Pancreas (tissue), 10 donors: ENCODE measurements at regions not wholly inside any gene's neighbourhood (a gene's known extent, or its start where the extent isn't known, plus 50 kb on each side); places are given as distances from the start of the nearest gene placed in this dataset.

Source experiments
- ATAC-seq, 4 donors: fragments of 200-7000 bp; cut with Tn5 transposase; one replicate each; pipeline versions ENCODE4 v1.8.0 to v1.9.1; 2020; ENCODE audit warnings: mild to moderate bottlenecking in 4 of 4, moderate library complexity in 4 of 4
- DNase-seq, 6 donors: peaks; one replicate each; pipeline ENCODE4 v3.0.0-alpha.2; 2020
- FAIRE-seq: peaks from 2 replicates; lab custom pipeline; 2012; peaks lifted over from hg19 to GRCh38; lab: Jason Lieb, UNC
- H3K27ac ChIP-seq, 4 donors: fragments of 200-600 bp; sonication (generic); 1 replicate in 3 of 4; 2 replicates in 1 of 4; pipeline versions ENCODE4 v1.5.0 to v1.8.0; 2020
- H3K27me3 ChIP-seq, 4 donors: fragments of 200-600 bp; one replicate each; pipeline ENCODE4 v1.8.0; 2021
- H3K36me3 ChIP-seq, 3 donors: fragments of 200-600 bp; sonication (generic) in 1 of 3; one replicate each; pipeline versions ENCODE4 v1.5.0 to v1.8.0; 2020 to 2021
- H3K4me1 ChIP-seq, 3 donors: fragments of 200-600 bp; one replicate each; pipeline ENCODE4 v1.8.0; 2021
- H3K4me3 ChIP-seq, 4 donors: fragments of 200-600 bp; sonication (generic) in 2 of 4; one replicate each; pipeline versions ENCODE4 v1.5.0 to v1.8.0; 2020 to 2021
- H3K9me3 ChIP-seq, 4 donors: fragments of 200-600 bp; one replicate each; pipeline ENCODE4 v1.8.0; 2021
- WGBS, 2 donors: extraction: QIAGEN DNeasy Blood & Tissue Kit; methylation state at CpG; one replicate each; pipeline ENCODE4 v1.1.7; 2013; 5-methylcytosine and 5-hydroxymethylcytosine counted together
- intact Hi-C, 3 donors: fragments of 100-400 bp; cut with DNase I; formaldehyde crosslinking; loops; one replicate each; pipeline versions ENCODE4 v1.11.1 to v1.14.2; 2022
- TF ChIP-seq, protein P1 (sequence below), 4 donors: fragments of 200-600 bp; sonication (generic) in 3 of 4; IDR thresholded peaks; one replicate each; pipeline versions ENCODE4 v1.5.0 to v1.8.0; 2021; ENCODE audit warnings: antibody characterized with exemption in 4 of 4
- donor health status: healthy with polysubstance abuse.
- donor health status: DM: no; HTN: no; CAD: no; lungs with moderate emphysema.
- donor health status: DM: no; HTN: no; CAD: no.
- donor health status: control.
- donor health status: control.
- donor health status: Bipolar disorder and iron deficiency.
- donor health status: DM: yes; HTN: yes; CAD: no.
- donor health status: DM: no; HTN: no; CAD: no.
- donor health status: DM: no; HTN: no; CAD: no.
- donor health status: DM: yes; HTN: yes; CAD: no.

DNA sequence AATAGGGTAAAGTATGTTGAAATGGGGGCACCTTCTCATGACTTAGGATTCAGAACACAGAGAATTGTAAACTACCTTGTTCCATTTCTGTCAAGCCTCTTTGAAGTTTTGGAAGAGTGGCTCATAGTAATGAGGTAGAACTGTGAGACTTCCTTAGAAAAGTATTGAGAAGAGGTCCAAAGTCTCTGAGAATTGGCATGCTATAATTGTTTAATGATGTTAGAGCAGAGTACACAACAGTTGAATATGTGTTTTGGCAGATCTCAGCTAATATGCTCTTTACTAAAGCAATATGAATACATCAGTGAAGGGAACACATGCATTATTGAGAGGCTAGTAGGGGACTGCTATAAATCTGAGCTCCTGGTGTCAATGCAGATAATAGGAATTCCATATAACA lies 579.4 kb upstream of the RIOK2 start:
- H3K36me3 ChIP-seq: no peaks in the 10 kb centered on the region
- intact Hi-C loops: no loop called here
- ATAC-seq: no peak
- no peak overlapping the region for H3K4me3 ChIP-seq
- H3K27ac ChIP-seq: no peak overlapping the region
- FAIRE-seq: no peak
- no peak for DNase-seq
- no peaks in the 10 kb centered on the region for H3K4me1 ChIP-seq
- no peaks in the 10 kb centered on the region for H3K9me3 ChIP-seq
- TF ChIP-seq, protein P1, sequence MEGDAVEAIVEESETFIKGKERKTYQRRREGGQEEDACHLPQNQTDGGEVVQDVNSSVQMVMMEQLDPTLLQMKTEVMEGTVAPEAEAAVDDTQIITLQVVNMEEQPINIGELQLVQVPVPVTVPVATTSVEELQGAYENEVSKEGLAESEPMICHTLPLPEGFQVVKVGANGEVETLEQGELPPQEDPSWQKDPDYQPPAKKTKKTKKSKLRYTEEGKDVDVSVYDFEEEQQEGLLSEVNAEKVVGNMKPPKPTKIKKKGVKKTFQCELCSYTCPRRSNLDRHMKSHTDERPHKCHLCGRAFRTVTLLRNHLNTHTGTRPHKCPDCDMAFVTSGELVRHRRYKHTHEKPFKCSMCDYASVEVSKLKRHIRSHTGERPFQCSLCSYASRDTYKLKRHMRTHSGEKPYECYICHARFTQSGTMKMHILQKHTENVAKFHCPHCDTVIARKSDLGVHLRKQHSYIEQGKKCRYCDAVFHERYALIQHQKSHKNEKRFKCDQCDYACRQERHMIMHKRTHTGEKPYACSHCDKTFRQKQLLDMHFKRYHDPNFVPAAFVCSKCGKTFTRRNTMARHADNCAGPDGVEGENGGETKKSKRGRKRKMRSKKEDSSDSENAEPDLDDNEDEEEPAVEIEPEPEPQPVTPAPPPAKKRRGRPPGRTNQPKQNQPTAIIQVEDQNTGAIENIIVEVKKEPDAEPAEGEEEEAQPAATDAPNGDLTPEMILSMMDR (IDR thresholded peaks at IDR 0.05): no peak
- H3K27me3 ChIP-seq: no peaks in the 10 kb centered on the region

- no peak for ATAC-seq
- Histone ChIP-seq H3K4me3 (no peak overlapping the region), H3K27ac (no peak overlapping the region), H3K36me3 (no peaks in the 10 kb centered on the region), H3K4me1 (no peaks in the 10 kb centered on the region), H3K9me3 (no peaks in the 10 kb centered on the region), H3K27me3 (no peaks in the 10 kb centered on the region)
- DNase-seq: no peak
- 84 to 91% methylated on average over 3 of the region's 3 CpGs for WGBS, 2 donors
- intact Hi-C loops: no loop called here
- FAIRE-seq: no peak
- TF ChIP-seq, protein P1 (IDR thresholded peaks at IDR 0.05): no peak
Measured at GRCh38 chr5:97764700-97765099, 581.7 kb upstream of the RIOK2 start.

- ATAC-seq (no peak), FAIRE-seq (no peak), DNase-seq (no peak)
- TF ChIP-seq, protein P1 (IDR thresholded peaks at IDR 0.05): no peak
- no peak overlapping the region for H3K4me3 ChIP-seq
- H3K9me3 ChIP-seq: no peaks in the 10 kb centered on the region
- H3K4me1 ChIP-seq: no peaks in the 10 kb centered on the region
- 90 to 91% methylated on average over 2 of the region's 2 CpGs for WGBS, 2 donors
- no peaks in the 10 kb centered on the region for H3K27me3 ChIP-seq
- no peaks in the 10 kb centered on the region for H3K36me3 ChIP-seq
- H3K27ac ChIP-seq: no peak overlapping the region
- intact Hi-C loops: no loop called here
Measured at GRCh38 chr5:97778451-97778850, 595.4 kb upstream of the RIOK2 start.

GRCh38 chr5:97788369-97788768 lies 605.3 kb upstream of the RIOK2 start:
- ATAC-seq (no peak), DNase-seq (no peak), FAIRE-seq (no peak)
- 62 to 83% methylated on average over 1 of the region's 1 CpG for WGBS, 2 donors
- intact Hi-C loops: no loop called here
- TF ChIP-seq, protein P1 (IDR thresholded peaks at IDR 0.05): no peak
- H3K27me3 ChIP-seq: no peaks in the 10 kb centered on the region
- no peaks in the 10 kb centered on the region for H3K9me3 ChIP-seq
- H3K4me3 ChIP-seq: no peak overlapping the region
- H3K4me1 ChIP-seq: no peaks in the 10 kb centered on the region
- H3K27ac ChIP-seq: no peak overlapping the region
- H3K36me3 ChIP-seq: no peaks in the 10 kb centered on the region

DNA sequence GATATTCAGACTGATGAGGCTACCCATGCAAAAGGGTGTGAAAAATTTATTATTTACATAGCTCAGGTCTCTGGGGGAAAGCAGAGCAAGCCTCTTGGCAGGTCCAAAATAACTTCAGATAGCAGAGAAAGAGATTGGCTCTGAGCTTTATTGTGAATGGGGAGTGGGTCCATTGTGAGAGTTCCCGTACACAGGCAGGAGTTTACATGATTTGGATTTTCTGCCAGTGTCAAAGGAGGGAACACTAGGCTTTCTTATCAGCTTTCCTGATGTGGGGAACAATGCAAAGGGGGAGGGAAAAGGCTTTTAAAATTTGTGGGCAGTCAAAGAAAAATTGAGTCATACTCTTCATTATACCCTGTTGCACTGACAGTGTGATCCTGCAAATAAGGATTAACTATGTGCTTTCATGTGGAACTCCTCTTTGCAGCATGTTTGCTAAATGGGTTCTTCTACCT lies 615.0 kb upstream of the RIOK2 start:
- Histone ChIP-seq H3K36me3 (no peaks in the 10 kb centered on the region), H3K27me3 (no peaks in the 10 kb centered on the region), H3K4me1 (no peaks in the 10 kb centered on the region), H3K9me3 (no peaks in the 10 kb centered on the region), H3K27ac (no peak overlapping the region), H3K4me3 (no peak overlapping the region)
- ATAC-seq: no peak
- no peak for DNase-seq
- TF ChIP-seq, protein P1 (IDR thresholded peaks at IDR 0.05): no peak
- FAIRE-seq: no peak
- intact Hi-C loops: no loop called here
- 30 to 32% methylated on average over 1 of the region's 1 CpG for WGBS, 2 donors
